ENCODE measurements at regions not wholly inside any gene's neighbourhood (a gene's known extent, or its start where the extent isn't known, plus 50 kb on each side); places are given as distances from the start of the nearest gene placed in this dataset.

GRCh38 chr1:207217778-207218511 is 103.5 kb upstream of the CD55 start:
- DNase-seq (ENCODE audit: low spot score in 2 of 2, unreplicated experiment in 2 of 2), result no peak
- H3K4me3 Mint-ChIP-seq, result no peak overlapping the region
- H3K27me3 Mint-ChIP-seq (ENCODE audit: low read depth), result no peaks in the 10 kb centered on the region
- H3K9me3 Mint-ChIP-seq, result peaks cover 14% of the 10 kb centered on the region
- H3K4me1 Mint-ChIP-seq, result peaks cover 33% of the 10 kb centered on the region
- peak overlapping the region; percentile 19 for H3K27ac Mint-ChIP-seq
- TF ChIP-seq, protein P1, sequence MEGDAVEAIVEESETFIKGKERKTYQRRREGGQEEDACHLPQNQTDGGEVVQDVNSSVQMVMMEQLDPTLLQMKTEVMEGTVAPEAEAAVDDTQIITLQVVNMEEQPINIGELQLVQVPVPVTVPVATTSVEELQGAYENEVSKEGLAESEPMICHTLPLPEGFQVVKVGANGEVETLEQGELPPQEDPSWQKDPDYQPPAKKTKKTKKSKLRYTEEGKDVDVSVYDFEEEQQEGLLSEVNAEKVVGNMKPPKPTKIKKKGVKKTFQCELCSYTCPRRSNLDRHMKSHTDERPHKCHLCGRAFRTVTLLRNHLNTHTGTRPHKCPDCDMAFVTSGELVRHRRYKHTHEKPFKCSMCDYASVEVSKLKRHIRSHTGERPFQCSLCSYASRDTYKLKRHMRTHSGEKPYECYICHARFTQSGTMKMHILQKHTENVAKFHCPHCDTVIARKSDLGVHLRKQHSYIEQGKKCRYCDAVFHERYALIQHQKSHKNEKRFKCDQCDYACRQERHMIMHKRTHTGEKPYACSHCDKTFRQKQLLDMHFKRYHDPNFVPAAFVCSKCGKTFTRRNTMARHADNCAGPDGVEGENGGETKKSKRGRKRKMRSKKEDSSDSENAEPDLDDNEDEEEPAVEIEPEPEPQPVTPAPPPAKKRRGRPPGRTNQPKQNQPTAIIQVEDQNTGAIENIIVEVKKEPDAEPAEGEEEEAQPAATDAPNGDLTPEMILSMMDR (IDR thresholded peaks at IDR 0.05; ENCODE audit: unreplicated experiment), result no peak
- H3K36me3 Mint-ChIP-seq, result peaks cover 4% of the 10 kb centered on the region

DNA sequence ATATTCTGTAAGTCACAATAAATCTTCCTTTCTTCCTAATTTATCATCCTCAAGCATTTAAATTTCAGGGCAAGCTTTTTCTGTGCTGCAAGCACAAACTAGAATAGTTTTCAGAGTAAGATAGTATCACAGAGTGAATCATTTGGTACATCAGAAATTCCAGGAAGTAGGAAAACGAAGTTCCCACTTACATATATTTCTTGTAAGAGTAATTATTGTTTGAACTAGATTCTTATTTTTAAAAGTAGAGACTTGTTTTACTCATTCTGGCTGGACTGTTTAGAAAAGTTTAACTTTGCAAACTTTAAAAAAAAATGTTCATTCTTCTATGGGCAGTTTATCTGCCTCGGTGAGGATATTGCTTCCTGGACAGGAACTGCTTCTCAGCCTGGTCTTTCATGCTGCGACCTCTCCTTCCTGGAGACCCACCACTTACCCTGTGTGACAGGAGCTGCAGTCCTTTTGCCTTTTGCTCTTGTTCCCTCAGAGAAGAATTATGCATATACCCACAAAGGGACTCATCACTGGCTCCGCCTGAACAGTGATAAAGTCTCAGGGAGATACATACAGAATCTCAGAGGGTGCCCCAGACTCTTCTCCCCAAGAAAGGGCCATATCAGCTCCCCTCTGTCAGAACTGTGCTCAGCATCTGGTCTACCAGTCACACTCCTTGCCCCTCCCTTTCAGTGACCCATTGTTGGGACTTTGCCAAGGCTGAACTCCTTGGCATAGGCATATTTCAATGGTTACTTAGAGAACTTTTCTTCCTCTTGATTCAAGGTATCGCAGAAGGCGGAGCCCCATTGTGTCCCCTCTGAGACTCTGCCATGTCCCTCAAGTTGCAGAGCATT is 102.7 kb upstream of the CD55 start:
- TF ChIP-seq, protein P1 (IDR thresholded peaks at IDR 0.05; ENCODE audit: unreplicated experiment), result no peak
- no peaks in the 10 kb centered on the region for H3K27me3 Mint-ChIP-seq (ENCODE audit: low read depth)
- peaks cover 4% of the 10 kb centered on the region for H3K36me3 Mint-ChIP-seq
- no peak overlapping the region for H3K4me3 Mint-ChIP-seq
- peaks cover 11% of the 10 kb centered on the region for H3K9me3 Mint-ChIP-seq
- DNase-seq (ENCODE audit: low spot score in 2 of 2, unreplicated experiment in 2 of 2), result no peak
- peaks cover 37% of the 10 kb centered on the region for H3K4me1 Mint-ChIP-seq
- peak overlapping the region; percentile 19 for H3K27ac Mint-ChIP-seq

DNA sequence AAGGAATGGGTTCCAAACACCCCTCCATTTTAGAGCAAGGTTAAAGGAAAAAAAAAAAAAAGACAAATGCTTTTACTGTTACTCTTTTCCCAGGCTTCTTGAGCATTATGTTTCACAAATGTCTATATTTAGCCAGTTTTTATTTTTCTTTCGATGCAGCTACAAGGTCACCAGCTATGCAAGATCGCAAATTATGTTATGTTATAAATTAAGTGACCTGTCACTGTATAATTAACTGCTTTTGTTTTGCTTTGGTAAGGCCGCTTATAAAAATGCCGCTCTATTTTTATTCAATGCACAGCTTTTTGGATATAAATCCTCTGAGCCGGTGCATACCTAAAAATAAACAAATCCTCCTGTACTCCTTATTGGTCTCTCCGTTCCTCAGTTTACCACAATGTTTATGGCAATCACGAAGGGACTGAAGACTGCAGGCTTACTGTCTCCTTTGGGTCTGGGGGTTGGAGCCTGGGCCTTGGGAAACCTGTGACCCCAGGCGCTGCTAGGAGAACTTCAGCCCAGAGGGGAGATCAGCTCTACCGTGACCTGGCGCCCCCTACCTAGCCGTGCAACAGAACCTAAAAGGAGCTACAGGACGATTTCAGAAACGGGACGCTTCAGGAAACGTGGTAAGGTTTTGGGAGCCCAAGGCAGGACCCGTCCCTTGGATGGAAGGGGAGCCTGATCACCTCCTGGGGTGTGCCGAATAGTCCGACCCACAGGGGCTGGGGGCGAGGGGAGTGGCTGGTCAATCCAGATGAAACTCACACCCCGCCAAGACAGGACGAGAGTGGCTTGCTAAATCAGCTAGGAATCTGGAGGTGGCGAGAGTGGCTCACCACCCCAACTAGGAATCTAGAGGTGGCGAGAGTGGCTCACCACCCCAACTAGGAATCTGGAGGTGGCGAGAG is 101.2 kb upstream of the CD55 start:
- Mint-ChIP-seq H3K9me3 (peaks cover 5% of the 10 kb centered on the region), H3K4me3 (no peak overlapping the region), H3K4me1 (peaks cover 37% of the 10 kb centered on the region), H3K36me3 (no peaks in the 10 kb centered on the region), H3K27ac (no peak overlapping the region), H3K27me3 (ENCODE audit: low read depth) (no peaks in the 10 kb centered on the region)
- DNase-seq (ENCODE audit: low spot score in 2 of 2, unreplicated experiment in 2 of 2), result no peak
- TF ChIP-seq, protein P1 (IDR thresholded peaks at IDR 0.05; ENCODE audit: unreplicated experiment), result no peak

- Mint-ChIP-seq H3K27me3 (ENCODE audit: low read depth) (no peaks in the 10 kb centered on the region), H3K4me1 (peaks cover 37% of the 10 kb centered on the region), H3K36me3 (no peaks in the 10 kb centered on the region), H3K9me3 (peaks cover 5% of the 10 kb centered on the region), H3K27ac (no peak overlapping the region), H3K4me3 (no peak overlapping the region)
- TF ChIP-seq, protein P1 (IDR thresholded peaks at IDR 0.05; ENCODE audit: unreplicated experiment), result no peak
- DNase-seq (ENCODE audit: low spot score in 2 of 2, unreplicated experiment in 2 of 2), result no peak
Measured at GRCh38 chr1:207221934-207222351, 99.5 kb upstream of the CD55 start.

- Mint-ChIP-seq H3K4me3 (no peak overlapping the region), H3K36me3 (no peaks in the 10 kb centered on the region), H3K27me3 (ENCODE audit: low read depth) (no peaks in the 10 kb centered on the region), H3K9me3 (peaks cover 5% of the 10 kb centered on the region), H3K4me1 (peaks cover 35% of the 10 kb centered on the region), H3K27ac (no peak overlapping the region)
- TF ChIP-seq, protein P1 (IDR thresholded peaks at IDR 0.05; ENCODE audit: unreplicated experiment), result no peak
- DNase-seq (ENCODE audit: low spot score in 2 of 2, unreplicated experiment in 2 of 2), result no peak
Measured at GRCh38 chr1:207223162-207223561, 98.3 kb upstream of the CD55 start.
